HepG2 (cell line): ENCODE measurements at regions not wholly inside any gene's neighbourhood (a gene's known extent, or its start where the extent isn't known, plus 50 kb on each side); places are given as distances from the start of the nearest gene placed in this dataset.

Experiments used
- FOXO1 ChIP-seq: sonication (generic); formaldehyde crosslinking; IDR thresholded peaks from 2 replicates; pipeline ENCODE4 v1.4.0; 2020; ENCODE audit warnings: missing genetic modification reagents
- ISL2 ChIP-seq: sonication (generic); formaldehyde crosslinking; IDR thresholded peaks from 2 replicates; pipeline ENCODE4 v1.5.0; 2020; ENCODE audit warnings: missing genetic modification reagents
- MBNL3 ChIP-seq: fragments of 250-450 bp; sonication (Bioruptor Pico); conservative IDR thresholded peaks from 2 replicates; pipeline ENCODE4 v1.8.0; 2022; ENCODE audit warnings: mild to moderate bottlenecking, inconsistent platforms
- PITX1 ChIP-seq: sonication (generic); formaldehyde crosslinking; IDR thresholded peaks from 2 replicates; pipeline ENCODE4 v1.5.1; 2020; ENCODE audit warnings: mild to moderate bottlenecking, missing genetic modification reagents
- RBM39 ChIP-seq: fragments of 200-400 bp; formaldehyde crosslinking; IDR thresholded peaks from one replicate; pipeline ENCODE4 v1.6.1; 2018; ENCODE audit warnings: antibody characterized with exemption, mild to moderate bottlenecking, low read depth, low read length; ENCODE audit not compliant: poor library complexity, severe bottlenecking
- SOX5 ChIP-seq: IDR thresholded peaks from 2 replicates; pipeline ENCODE4 v1.6.1; 2016; ENCODE audit warnings: borderline replicate concordance
- ZBTB7A ChIP-seq: sonication (generic); formaldehyde crosslinking; IDR thresholded peaks from 2 replicates; pipeline ENCODE4 v1.8.0; 2022; ENCODE audit warnings: mild to moderate bottlenecking, missing genetic modification reagents
- ZNF432 ChIP-seq: sonication (generic); formaldehyde crosslinking; IDR thresholded peaks from 2 replicates; pipeline ENCODE4 v1.5.0; 2020; ENCODE audit warnings: missing genetic modification reagents, mild to moderate bottlenecking, borderline replicate concordance
- ZNF501 ChIP-seq: sonication (generic); formaldehyde crosslinking; IDR thresholded peaks from 2 replicates; pipeline ENCODE4 v1.5.1; 2020; ENCODE audit warnings: mild to moderate bottlenecking, moderate library complexity, missing genetic modification reagents
- ZNF747 ChIP-seq: sonication (generic); formaldehyde crosslinking; IDR thresholded peaks from 2 replicates; pipeline ENCODE4 v1.8.1; 2023; ENCODE audit warnings: missing genetic modification reagents, mild to moderate bottlenecking, borderline replicate concordance
- TF ChIP-seq, protein P1 (sequence below): sonication (generic); formaldehyde crosslinking; IDR thresholded peaks from 2 replicates; pipeline ENCODE4 v1.5.0; 2020; ENCODE audit warnings: missing genetic modification reagents
- TF ChIP-seq, protein P2 (sequence below): sonication (generic); formaldehyde crosslinking; IDR thresholded peaks from 2 replicates; pipeline ENCODE4 v1.4.0; 2020; ENCODE audit warnings: missing genetic modification reagents
- TF ChIP-seq, protein P3 (sequence below): IDR thresholded peaks from 2 replicates; pipeline ENCODE4 v1.6.1; 2016; ENCODE audit warnings: low read depth, borderline replicate concordance
- TF ChIP-seq, protein P4 (sequence below), 2 experiments: IDR thresholded peaks; 2 replicates each; pipeline ENCODE4 v1.6.1; 2011 to 2012; ENCODE audit warnings: low read length in 2 of 2, borderline replicate concordance in 1 of 2, low read depth in 1 of 2, mild to moderate bottlenecking in 1 of 2, moderate library complexity in 1 of 2
- TF ChIP-seq, protein P5 (sequence below): IDR thresholded peaks from 2 replicates; pipeline ENCODE4 v1.6.1; 2016; ENCODE audit warnings: low read depth
- TF ChIP-seq, protein P6 (sequence below): sonication (generic); formaldehyde crosslinking; conservative IDR thresholded peaks from 2 replicates; pipeline ENCODE4 v1.8.0; 2022; ENCODE audit warnings: missing genetic modification reagents
- TF ChIP-seq, protein P7 (sequence below): sonication (generic); formaldehyde crosslinking; IDR thresholded peaks from 2 replicates; pipeline ENCODE4 v1.4.0; 2020; ENCODE audit warnings: missing genetic modification reagents

DNA sequence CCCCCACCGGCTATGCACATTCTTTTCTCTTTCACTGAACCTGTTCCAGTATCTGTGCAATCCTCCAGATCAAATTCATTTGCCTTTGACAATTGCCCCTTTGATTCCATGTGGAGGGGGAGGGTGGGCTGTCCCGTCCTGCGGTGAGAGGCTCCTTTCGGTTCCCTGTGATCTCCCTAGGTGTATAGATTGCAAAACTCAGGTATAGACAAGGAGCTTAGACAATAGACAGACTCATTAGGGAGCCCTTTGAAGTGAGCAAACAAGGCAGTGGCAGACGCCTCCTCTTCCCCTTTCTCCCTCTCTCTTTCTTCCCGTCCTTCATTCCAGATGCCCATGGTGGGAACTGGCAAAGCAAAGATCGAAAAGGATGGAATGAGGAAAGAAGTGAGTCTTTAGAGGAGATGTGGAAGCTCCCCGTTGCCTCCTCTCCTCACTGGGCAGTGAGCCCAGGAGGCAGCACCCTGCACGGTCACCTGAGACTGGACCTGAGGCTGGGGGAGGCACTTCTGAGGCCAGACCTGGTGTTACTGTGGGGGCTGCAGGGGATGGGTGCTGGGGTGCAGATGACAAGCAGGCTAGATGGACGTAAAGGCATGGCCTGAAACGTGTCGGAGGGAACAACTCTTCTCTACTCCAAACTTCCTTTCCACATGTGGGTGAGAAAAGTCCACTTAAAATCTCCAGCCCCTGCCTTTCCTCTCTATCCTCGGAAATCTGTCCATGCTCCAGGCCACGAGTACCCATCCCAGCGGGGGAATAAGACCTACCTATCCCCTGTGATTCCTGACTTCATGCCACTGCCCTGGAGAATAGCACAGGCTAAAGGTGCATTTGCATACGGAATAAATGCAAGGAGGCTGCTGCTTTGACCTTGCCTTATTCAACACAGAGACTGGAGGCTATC, 256.6 kb upstream of the FOXQ1 start (continued):
- TF ChIP-seq, protein P1, sequence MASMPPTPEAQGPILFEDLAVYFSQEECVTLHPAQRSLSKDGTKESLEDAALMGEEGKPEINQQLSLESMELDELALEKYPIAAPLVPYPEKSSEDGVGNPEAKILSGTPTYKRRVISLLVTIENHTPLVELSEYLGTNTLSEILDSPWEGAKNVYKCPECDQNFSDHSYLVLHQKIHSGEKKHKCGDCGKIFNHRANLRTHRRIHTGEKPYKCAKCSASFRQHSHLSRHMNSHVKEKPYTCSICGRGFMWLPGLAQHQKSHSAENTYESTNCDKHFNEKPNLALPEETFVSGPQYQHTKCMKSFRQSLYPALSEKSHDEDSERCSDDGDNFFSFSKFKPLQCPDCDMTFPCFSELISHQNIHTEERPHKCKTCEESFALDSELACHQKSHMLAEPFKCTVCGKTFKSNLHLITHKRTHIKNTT = no peak
- TF ChIP-seq, protein P2, sequence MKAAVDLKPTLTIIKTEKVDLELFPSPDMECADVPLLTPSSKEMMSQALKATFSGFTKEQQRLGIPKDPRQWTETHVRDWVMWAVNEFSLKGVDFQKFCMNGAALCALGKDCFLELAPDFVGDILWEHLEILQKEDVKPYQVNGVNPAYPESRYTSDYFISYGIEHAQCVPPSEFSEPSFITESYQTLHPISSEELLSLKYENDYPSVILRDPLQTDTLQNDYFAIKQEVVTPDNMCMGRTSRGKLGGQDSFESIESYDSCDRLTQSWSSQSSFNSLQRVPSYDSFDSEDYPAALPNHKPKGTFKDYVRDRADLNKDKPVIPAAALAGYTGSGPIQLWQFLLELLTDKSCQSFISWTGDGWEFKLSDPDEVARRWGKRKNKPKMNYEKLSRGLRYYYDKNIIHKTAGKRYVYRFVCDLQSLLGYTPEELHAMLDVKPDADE (CRISPR knock-in tag) = no peak
- TF ChIP-seq FOXO1 (CRISPR knock-in tag) (peak; percentile 90), RBM39 (peak; percentile 43), SOX5 (CRISPR knock-in tag) (peak; percentile 100), ZBTB7A (no peak), ZNF432 (CRISPR knock-in tag) (no peak), ZNF501 (CRISPR knock-in tag) (peak; percentile 53; the same call in 1 of the 2 replicates), ISL2 (CRISPR knock-in tag) (peak; percentile 100), MBNL3 (no peak), ZNF747 (no peak), PITX1 (CRISPR knock-in tag) (peak; percentile 98)
- TF ChIP-seq, protein P3, sequence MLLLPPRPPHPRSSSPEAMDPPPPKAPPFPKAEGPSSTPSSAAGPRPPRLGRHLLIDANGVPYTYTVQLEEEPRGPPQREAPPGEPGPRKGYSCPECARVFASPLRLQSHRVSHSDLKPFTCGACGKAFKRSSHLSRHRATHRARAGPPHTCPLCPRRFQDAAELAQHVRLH (CRISPR knock-in tag) = no peak
- TF ChIP-seq, protein P4, sequence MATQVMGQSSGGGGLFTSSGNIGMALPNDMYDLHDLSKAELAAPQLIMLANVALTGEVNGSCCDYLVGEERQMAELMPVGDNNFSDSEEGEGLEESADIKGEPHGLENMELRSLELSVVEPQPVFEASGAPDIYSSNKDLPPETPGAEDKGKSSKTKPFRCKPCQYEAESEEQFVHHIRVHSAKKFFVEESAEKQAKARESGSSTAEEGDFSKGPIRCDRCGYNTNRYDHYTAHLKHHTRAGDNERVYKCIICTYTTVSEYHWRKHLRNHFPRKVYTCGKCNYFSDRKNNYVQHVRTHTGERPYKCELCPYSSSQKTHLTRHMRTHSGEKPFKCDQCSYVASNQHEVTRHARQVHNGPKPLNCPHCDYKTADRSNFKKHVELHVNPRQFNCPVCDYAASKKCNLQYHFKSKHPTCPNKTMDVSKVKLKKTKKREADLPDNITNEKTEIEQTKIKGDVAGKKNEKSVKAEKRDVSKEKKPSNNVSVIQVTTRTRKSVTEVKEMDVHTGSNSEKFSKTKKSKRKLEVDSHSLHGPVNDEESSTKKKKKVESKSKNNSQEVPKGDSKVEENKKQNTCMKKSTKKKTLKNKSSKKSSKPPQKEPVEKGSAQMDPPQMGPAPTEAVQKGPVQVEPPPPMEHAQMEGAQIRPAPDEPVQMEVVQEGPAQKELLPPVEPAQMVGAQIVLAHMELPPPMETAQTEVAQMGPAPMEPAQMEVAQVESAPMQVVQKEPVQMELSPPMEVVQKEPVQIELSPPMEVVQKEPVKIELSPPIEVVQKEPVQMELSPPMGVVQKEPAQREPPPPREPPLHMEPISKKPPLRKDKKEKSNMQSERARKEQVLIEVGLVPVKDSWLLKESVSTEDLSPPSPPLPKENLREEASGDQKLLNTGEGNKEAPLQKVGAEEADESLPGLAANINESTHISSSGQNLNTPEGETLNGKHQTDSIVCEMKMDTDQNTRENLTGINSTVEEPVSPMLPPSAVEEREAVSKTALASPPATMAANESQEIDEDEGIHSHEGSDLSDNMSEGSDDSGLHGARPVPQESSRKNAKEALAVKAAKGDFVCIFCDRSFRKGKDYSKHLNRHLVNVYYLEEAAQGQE (IDR thresholded peaks at IDR 0.05; ENCODE audit: borderline replicate concordance in 1 of 2, low read depth in 1 of 2, low read length in 2 of 2) = peak in 1 of 2 experiments; percentile 78; a peak in 2 of 4 replicates
- TF ChIP-seq, protein P5, sequence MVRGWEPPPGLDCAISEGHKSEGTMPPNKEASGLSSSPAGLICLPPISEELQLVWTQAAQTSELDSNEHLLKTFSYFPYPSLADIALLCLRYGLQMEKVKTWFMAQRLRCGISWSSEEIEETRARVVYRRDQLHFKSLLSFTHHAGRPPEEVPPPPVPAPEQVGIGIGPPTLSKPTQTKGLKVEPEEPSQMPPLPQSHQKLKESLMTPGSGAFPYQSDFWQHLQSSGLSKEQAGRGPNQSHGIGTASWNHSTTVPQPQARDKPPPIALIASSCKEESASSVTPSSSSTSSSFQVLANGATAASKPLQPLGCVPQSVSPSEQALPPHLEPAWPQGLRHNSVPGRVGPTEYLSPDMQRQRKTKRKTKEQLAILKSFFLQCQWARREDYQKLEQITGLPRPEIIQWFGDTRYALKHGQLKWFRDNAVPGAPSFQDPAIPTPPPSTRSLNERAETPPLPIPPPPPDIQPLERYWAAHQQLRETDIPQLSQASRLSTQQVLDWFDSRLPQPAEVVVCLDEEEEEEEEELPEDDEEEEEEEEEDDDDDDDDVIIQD (CRISPR knock-in tag) = peak; percentile 43; the same call in 1 of the 2 replicates
- TF ChIP-seq, protein P6, sequence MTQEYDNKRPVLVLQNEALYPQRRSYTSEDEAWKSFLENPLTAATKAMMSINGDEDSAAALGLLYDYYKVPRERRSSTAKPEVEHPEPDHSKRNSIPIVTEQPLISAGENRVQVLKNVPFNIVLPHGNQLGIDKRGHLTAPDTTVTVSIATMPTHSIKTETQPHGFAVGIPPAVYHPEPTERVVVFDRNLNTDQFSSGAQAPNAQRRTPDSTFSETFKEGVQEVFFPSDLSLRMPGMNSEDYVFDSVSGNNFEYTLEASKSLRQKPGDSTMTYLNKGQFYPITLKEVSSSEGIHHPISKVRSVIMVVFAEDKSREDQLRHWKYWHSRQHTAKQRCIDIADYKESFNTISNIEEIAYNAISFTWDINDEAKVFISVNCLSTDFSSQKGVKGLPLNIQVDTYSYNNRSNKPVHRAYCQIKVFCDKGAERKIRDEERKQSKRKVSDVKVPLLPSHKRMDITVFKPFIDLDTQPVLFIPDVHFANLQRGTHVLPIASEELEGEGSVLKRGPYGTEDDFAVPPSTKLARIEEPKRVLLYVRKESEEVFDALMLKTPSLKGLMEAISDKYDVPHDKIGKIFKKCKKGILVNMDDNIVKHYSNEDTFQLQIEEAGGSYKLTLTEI (CRISPR knock-in tag) = no peak
- TF ChIP-seq, protein P7, sequence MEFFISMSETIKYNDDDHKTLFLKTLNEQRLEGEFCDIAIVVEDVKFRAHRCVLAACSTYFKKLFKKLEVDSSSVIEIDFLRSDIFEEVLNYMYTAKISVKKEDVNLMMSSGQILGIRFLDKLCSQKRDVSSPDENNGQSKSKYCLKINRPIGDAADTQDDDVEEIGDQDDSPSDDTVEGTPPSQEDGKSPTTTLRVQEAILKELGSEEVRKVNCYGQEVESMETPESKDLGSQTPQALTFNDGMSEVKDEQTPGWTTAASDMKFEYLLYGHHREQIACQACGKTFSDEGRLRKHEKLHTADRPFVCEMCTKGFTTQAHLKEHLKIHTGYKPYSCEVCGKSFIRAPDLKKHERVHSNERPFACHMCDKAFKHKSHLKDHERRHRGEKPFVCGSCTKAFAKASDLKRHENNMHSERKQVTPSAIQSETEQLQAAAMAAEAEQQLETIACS (CRISPR knock-in tag) = 0 out of 2 replicates have a peak, but pooled peaks have one; percentile 17
